Sigmoid colon (tissue), 4 donors: ENCODE measurements at regions not wholly inside any gene's neighbourhood (a gene's known extent, or its start where the extent isn't known, plus 50 kb on each side); places are given as distances from the start of the nearest gene placed in this dataset.

ENCODE experiments used
- EP300 ChIP-seq, 4 donors: sonication (generic); formaldehyde crosslinking; IDR thresholded peaks; one replicate each; pipeline ENCODE4 v1.6.1; 2017; ENCODE audit warnings: antibody characterized with exemption in 4 of 4
- POLR2A ChIP-seq, 2 donors: fragments of 450-650 bp; IDR thresholded peaks; one replicate each; pipeline ENCODE4 v1.6.1; 2016; ENCODE audit warnings: antibody characterized with exemption in 2 of 2, mild to moderate bottlenecking in 2 of 2, moderate library complexity in 2 of 2
- POLR2AphosphoS5 ChIP-seq, 4 donors: sonication (generic); formaldehyde crosslinking; IDR thresholded peaks; one replicate each; pipeline ENCODE4 v1.6.1; 2017; ENCODE audit warnings: antibody characterized with exemption in 4 of 4
- TF ChIP-seq, protein P1 (sequence below), 4 experiments: fragments of 450-650 bp in 3 of 4; fragments of 200-600 bp in 1 of 4; IDR thresholded peaks; one replicate each; pipeline ENCODE4 v1.5.1; 2016 to 2019; ENCODE audit warnings: antibody characterized with exemption in 4 of 4, mild to moderate bottlenecking in 3 of 4, moderate library complexity in 2 of 4

DNA sequence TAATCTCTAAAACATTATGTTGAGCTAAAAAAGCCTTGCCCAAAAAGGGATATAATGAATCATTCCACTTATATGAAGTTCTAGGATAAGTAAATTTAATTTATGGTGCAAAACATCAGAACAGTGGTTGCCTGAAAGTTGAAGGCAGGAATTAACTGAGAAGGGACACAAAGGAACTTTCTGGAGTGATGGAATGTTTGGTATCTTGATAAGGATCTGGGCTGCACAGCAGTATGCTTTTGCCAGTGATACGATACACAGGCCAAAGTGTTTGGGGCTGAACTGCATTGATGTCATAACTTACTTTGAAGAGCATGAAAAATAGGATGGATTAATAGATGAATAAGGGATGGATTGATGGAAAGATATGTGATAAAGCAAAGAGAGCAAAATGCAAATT, 146.1 kb upstream of the LRFN2 start:
- TF ChIP-seq, protein P1, sequence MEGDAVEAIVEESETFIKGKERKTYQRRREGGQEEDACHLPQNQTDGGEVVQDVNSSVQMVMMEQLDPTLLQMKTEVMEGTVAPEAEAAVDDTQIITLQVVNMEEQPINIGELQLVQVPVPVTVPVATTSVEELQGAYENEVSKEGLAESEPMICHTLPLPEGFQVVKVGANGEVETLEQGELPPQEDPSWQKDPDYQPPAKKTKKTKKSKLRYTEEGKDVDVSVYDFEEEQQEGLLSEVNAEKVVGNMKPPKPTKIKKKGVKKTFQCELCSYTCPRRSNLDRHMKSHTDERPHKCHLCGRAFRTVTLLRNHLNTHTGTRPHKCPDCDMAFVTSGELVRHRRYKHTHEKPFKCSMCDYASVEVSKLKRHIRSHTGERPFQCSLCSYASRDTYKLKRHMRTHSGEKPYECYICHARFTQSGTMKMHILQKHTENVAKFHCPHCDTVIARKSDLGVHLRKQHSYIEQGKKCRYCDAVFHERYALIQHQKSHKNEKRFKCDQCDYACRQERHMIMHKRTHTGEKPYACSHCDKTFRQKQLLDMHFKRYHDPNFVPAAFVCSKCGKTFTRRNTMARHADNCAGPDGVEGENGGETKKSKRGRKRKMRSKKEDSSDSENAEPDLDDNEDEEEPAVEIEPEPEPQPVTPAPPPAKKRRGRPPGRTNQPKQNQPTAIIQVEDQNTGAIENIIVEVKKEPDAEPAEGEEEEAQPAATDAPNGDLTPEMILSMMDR (IDR thresholded peaks at IDR 0.05), result no peak
- TF ChIP-seq POLR2A (IDR thresholded peaks at IDR 0.05) (no peak), POLR2AphosphoS5 (IDR thresholded peaks at IDR 0.05) (no peak), EP300 (IDR thresholded peaks at IDR 0.05) (no peak)
